ENCODE measurements at regions not wholly inside any gene's neighbourhood (a gene's known extent, or its start where the extent isn't known, plus 50 kb on each side); places are given as distances from the start of the nearest gene placed in this dataset.
A peak's percentile ranks its signal among the peaks of the same experiment; 100 is the strongest.

- no peak for TF ChIP-seq CTCF (IDR thresholded peaks at IDR 0.05; ENCODE audit: borderline replicate concordance, control extremely low read depth, extremely low read depth, insufficient read depth, missing control alignments)
- DNase-seq (ENCODE audit: low spot score): no peak
- in situ Hi-C loops (cut with MboI; ENCODE audit: low sequenced_read_pairs, unreplicated experiment): no loop called here
These were observed 392.6 kb upstream of the BRINP1 start for GRCh38 chr9:119761812-119762211.

- DNase-seq (ENCODE audit: low spot score): no peak
- in situ Hi-C loops (cut with MboI; ENCODE audit: low sequenced_read_pairs, unreplicated experiment): no loop called here
- TF ChIP-seq CTCF (IDR thresholded peaks at IDR 0.05; ENCODE audit: borderline replicate concordance, control extremely low read depth, extremely low read depth, insufficient read depth, missing control alignments): no peak
These were observed 389.8 kb upstream of the BRINP1 start for GRCh38 chr9:119758990-119759389.

GRCh38 chr9:119758241-119758640 is 389.0 kb upstream of the BRINP1 start:
- in situ Hi-C loops (cut with MboI; ENCODE audit: low sequenced_read_pairs, unreplicated experiment): no loop called here
- TF ChIP-seq CTCF (IDR thresholded peaks at IDR 0.05; ENCODE audit: borderline replicate concordance, control extremely low read depth, extremely low read depth, insufficient read depth, missing control alignments): no peak
- DNase-seq (ENCODE audit: low spot score): no peak

- in situ Hi-C loops (cut with MboI; ENCODE audit: low sequenced_read_pairs, unreplicated experiment): no loop called here
These were observed 370.2 kb upstream of the BRINP1 start for GRCh38 chr9:119739476-119739875.

GRCh38 chr9:119736491-119737454 is 367.5 kb upstream of the BRINP1 start:
- TF ChIP-seq CTCF (IDR thresholded peaks at IDR 0.05; ENCODE audit: borderline replicate concordance, control extremely low read depth, extremely low read depth, insufficient read depth, missing control alignments): no peak
- in situ Hi-C loops (cut with MboI; ENCODE audit: low sequenced_read_pairs, unreplicated experiment): no loop called here
- peak; percentile 46 for DNase-seq (ENCODE audit: low spot score)

More at GRCh38 chr9:119739476-119739875, 370.2 kb upstream of the BRINP1 start:
- no peak for TF ChIP-seq CTCF (IDR thresholded peaks at IDR 0.05; ENCODE audit: borderline replicate concordance, control extremely low read depth, extremely low read depth, insufficient read depth, missing control alignments)
- no peak for DNase-seq (ENCODE audit: low spot score)

- in situ Hi-C loops (cut with MboI; ENCODE audit: low sequenced_read_pairs, unreplicated experiment): no loop called here
- no peak for TF ChIP-seq CTCF (IDR thresholded peaks at IDR 0.05; ENCODE audit: borderline replicate concordance, control extremely low read depth, extremely low read depth, insufficient read depth, missing control alignments)
- DNase-seq (ENCODE audit: low spot score): no peak
These were observed 358.8 kb upstream of the BRINP1 start for GRCh38 chr9:119727988-119728387.
